GM12891 (cell line): ENCODE measurements at regions not wholly inside any gene's neighbourhood (a gene's known extent, or its start where the extent isn't known, plus 50 kb on each side); places are given as distances from the start of the nearest gene placed in this dataset.
"Not testable (repeated sequence)": the region's sequence is repeated elsewhere in the genome, so short reads cannot be mapped to it uniquely, and the experiment has no call there.

Source experiments
- DNase-seq: peaks from one replicate; pipeline ENCODE4 v3.0.0; 2011; ENCODE audit warnings: low spot score; ENCODE audit not compliant: insufficient read length
- FAIRE-seq: peaks from 2 replicates; lab custom pipeline; 2011; peaks lifted over from hg19 to GRCh38; lab: Jason Lieb, UNC
- PAX5 ChIP-seq: IDR thresholded peaks from 2 replicates; pipeline ENCODE4 v1.6.1; 2011; ENCODE audit warnings: low read length, moderate library complexity, mild to moderate bottlenecking; ENCODE audit not compliant: insufficient read depth, severe bottlenecking
- POLR2A ChIP-seq: IDR thresholded peaks from 2 replicates; pipeline ENCODE4 v1.6.1; 2011; ENCODE audit warnings: low read depth, low read length, control low read depth
- POLR2AphosphoS5 ChIP-seq: IDR thresholded peaks from 2 replicates; pipeline ENCODE4 v1.6.1; 2011; ENCODE audit warnings: low read depth, low read length, control low read depth
- POU2F2 ChIP-seq: IDR thresholded peaks from 2 replicates; pipeline ENCODE4 v1.6.1; 2011; ENCODE audit warnings: low read depth, mild to moderate bottlenecking, control low read depth, low read length, moderate library complexity
- SPI1 ChIP-seq: IDR thresholded peaks from 2 replicates; pipeline ENCODE4 v1.6.1; 2011; ENCODE audit warnings: low read depth, low read length, control low read depth
- TAF1 ChIP-seq: IDR thresholded peaks from 2 replicates; pipeline ENCODE4 v1.6.1; 2011; ENCODE audit warnings: low read depth, low read length, control low read depth

- TF ChIP-seq TAF1 (no peak), POLR2A (no peak), POU2F2 (no peak), PAX5 (no peak), SPI1 (no peak), POLR2AphosphoS5 (no peak)
These were observed 239.4 kb upstream of the CPHXL start for GRCh38 chr16:75965504-75966374.

DNA sequence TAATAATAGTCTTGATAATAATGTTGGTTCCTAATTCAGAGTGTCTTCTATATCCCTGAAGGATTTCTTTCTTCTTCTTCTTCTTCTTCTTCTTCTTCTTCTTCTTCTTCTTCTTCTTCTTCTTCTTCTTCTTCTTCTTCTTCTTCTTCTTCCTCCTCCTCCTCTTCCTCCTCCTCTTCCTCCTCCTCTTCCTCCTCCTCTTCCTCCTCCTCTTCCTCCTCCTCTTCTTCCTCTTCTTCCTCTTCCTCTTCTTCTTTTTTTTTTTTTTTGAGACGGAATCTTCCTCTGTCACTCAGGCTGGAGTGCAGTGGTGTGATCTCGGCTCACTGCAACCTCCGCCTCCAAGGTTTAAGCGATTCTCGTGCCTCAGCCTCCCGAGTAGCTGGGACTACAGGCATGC, 242.8 kb upstream of the CPHXL start:
- DNase-seq, FAIRE-seq: not testable (repeated sequence)

More at GRCh38 chr16:75965504-75966374, 239.4 kb upstream of the CPHXL start:
- no peak for DNase-seq
- no peak for FAIRE-seq

GRCh38 chr16:75971334-75971733, 245.0 kb upstream of the CPHXL start:
- no peak for DNase-seq
- TF ChIP-seq SPI1 = no peak
- no peak for TF ChIP-seq POLR2AphosphoS5
- TF ChIP-seq PAX5 = no peak
- TF ChIP-seq TAF1 = no peak
- TF ChIP-seq POU2F2 = no peak
- no peak for TF ChIP-seq POLR2A

DNA sequence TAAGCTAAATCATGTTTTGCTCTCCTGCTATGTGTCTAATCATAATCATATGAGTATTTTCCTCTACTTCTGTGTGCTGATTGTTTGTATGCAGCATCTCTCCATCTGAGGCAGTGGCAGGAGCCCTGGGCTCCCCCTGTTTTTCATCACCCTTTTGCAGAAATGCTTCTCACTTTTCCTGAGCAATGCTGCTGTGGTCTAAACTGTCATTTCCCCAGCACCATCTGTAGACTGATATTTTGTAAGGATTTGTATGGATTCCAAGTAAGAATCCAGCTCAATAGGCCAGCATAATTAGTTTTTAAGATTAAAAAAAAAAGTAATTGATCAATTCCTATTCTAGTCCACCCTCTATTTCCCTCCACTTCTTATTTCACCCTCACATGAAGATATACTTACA, 257.0 kb upstream of the CPHXL start:
- no peak for FAIRE-seq
- TF ChIP-seq PAX5 (no peak), SPI1 (no peak)
- no peak for DNase-seq

More at GRCh38 chr16:75971334-75971733, 245.0 kb upstream of the CPHXL start:
- no peak for FAIRE-seq

DNA sequence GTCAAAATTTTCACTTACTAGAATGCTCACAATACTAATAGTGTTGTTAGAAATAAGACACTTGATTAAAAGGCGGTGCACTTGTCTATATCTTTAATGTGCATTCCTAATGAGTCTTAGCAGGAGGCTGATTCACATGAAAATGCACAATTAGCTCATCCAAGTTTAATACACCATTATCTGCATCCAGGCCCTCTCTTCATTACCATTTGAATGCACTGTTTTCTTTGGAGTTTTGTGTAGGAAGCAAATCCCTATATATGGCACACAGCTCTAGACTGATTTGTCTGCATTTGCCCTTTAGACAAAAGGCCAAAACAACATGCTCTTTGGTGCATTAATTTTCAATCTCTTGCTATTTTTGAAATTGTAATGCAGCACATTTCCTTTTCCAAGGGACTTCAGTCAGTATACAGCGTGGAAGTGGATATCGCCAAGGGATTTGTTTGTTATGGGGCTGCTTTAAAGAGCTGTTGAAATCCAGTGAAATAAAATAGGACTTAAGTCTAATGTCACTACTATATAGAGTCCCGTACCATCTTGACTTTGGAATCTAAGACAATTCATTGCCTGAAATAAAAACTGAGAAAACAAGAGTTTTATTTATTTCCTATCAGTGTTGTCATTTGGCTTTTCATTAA, 257.6 kb upstream of the CPHXL start:
- no peak for DNase-seq
- TF ChIP-seq POLR2AphosphoS5 (no peak), POLR2A (no peak), POU2F2 (no peak), PAX5 (no peak)
- FAIRE-seq = no peak

DNA sequence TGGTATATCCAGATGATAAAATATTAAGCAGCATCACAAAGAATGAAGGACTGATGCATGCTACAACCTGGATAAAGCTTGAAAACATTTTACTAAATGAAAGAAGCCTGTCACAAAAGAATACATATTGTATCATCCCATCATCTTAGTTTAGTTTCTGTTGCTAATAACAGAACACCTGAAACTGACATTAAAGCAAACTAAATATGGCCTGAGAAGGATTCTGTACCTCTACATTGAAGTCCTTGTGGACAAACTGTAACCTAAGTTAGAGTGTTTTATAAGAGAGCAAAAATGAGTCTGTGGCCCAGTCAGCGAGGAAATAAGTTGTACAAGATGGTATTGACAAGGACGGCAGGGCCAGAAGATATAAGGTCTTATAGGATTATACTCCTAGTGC, 261.0 kb upstream of the CPHXL start:
- DNase-seq (no peak), FAIRE-seq (no peak)
- TF ChIP-seq PAX5 (no peak), POLR2A (no peak), POU2F2 (no peak), TAF1 (no peak), POLR2AphosphoS5 (no peak), SPI1 (no peak)

- TF ChIP-seq PAX5 = no peak
- no peak for TF ChIP-seq POLR2AphosphoS5
- no peak for TF ChIP-seq TAF1
- no peak for TF ChIP-seq POU2F2
- no peak for TF ChIP-seq POLR2A
- no peak for TF ChIP-seq SPI1
- FAIRE-seq = no peak
These were observed 270.2 kb upstream of the CPHXL start for GRCh38 chr16:75996491-75996890.

GRCh38 chr16:75997606-75998005, 271.3 kb upstream of the CPHXL start:
- DNase-seq (no peak), FAIRE-seq (no peak)
- TF ChIP-seq POLR2A (no peak), SPI1 (no peak), POLR2AphosphoS5 (no peak), POU2F2 (no peak), TAF1 (no peak), PAX5 (no peak)

More at GRCh38 chr16:75996491-75996890, 270.2 kb upstream of the CPHXL start:
- DNase-seq = no peak

DNA sequence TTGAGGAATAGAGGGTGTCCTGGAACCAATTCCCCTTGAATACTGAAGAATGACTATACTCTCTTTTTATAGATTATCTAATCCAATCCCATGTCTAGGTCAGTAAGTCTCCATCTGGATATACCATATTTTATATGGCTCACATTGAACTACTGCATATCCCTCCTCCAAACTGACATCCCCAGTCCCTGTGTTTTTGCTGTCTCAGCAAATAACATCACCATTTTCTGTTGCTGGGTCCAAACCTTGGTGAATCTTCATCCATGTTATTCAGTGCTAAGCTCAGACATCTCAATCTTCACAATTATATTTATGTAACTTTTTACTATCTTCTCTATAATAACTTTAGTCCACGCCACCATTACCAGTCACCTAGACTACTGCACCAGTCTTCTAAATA, 269.6 kb upstream of the CNTNAP4 start:
- FAIRE-seq (no peak), DNase-seq (no peak)
- TF ChIP-seq POLR2A (no peak), TAF1 (no peak), POU2F2 (no peak)

DNA sequence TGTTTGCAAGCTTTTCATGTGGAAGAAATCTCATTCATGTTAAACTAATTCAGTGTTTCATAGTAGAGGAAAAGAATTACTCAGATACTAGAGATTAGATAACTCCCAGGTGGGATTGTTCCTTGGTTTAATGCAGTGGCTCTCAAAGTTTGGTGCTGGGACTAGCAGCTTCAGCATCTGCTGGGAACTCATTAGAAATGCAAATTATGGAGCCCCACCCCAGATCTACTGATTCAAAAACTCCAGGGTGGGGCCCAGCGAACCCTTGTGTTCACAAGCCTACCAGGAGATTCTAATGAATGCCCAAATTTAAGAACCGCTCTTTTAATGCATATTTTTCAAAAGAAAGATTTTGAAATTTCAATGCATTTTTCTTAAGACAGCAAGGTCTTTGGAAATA, 253.4 kb upstream of the CNTNAP4 start:
- DNase-seq (no peak), FAIRE-seq (no peak)

More for the DNA sequence above, 253.4 kb upstream of the CNTNAP4 start:
- TF ChIP-seq TAF1 (no peak), PAX5 (no peak), POLR2AphosphoS5 (no peak), SPI1 (no peak), POU2F2 (no peak), POLR2A (no peak)
